Pancreas (tissue), 10 donors: ENCODE measurements at regions not wholly inside any gene's neighbourhood (a gene's known extent, or its start where the extent isn't known, plus 50 kb on each side); places are given as distances from the start of the nearest gene placed in this dataset.
"Not testable (repeated sequence)": the region's sequence is repeated elsewhere in the genome, so short reads cannot be mapped to it uniquely, and the experiment has no call there.

ENCODE experiments used
- ATAC-seq, 4 donors: fragments of 200-7000 bp; cut with Tn5 transposase; one replicate each; pipeline versions ENCODE4 v1.8.0 to v1.9.1; 2020; ENCODE audit warnings: mild to moderate bottlenecking in 4 of 4, moderate library complexity in 4 of 4
- DNase-seq, 6 donors: peaks; one replicate each; pipeline ENCODE4 v3.0.0-alpha.2; 2020
- FAIRE-seq: peaks from 2 replicates; lab custom pipeline; 2012; peaks lifted over from hg19 to GRCh38; lab: Jason Lieb, UNC
- H3K27ac ChIP-seq, 4 donors: fragments of 200-600 bp; sonication (generic); 1 replicate in 3 of 4; 2 replicates in 1 of 4; pipeline versions ENCODE4 v1.5.0 to v1.8.0; 2020
- H3K27me3 ChIP-seq, 4 donors: fragments of 200-600 bp; one replicate each; pipeline ENCODE4 v1.8.0; 2021
- H3K36me3 ChIP-seq, 3 donors: fragments of 200-600 bp; sonication (generic) in 1 of 3; one replicate each; pipeline versions ENCODE4 v1.5.0 to v1.8.0; 2020 to 2021
- H3K4me1 ChIP-seq, 3 donors: fragments of 200-600 bp; one replicate each; pipeline ENCODE4 v1.8.0; 2021
- H3K4me3 ChIP-seq, 4 donors: fragments of 200-600 bp; sonication (generic) in 2 of 4; one replicate each; pipeline versions ENCODE4 v1.5.0 to v1.8.0; 2020 to 2021
- H3K9me3 ChIP-seq, 4 donors: fragments of 200-600 bp; one replicate each; pipeline ENCODE4 v1.8.0; 2021
- WGBS, 2 donors: extraction: QIAGEN DNeasy Blood & Tissue Kit; methylation state at CpG; one replicate each; pipeline ENCODE4 v1.1.7; 2013; 5-methylcytosine and 5-hydroxymethylcytosine counted together
- intact Hi-C, 3 donors: fragments of 100-400 bp; cut with DNase I; formaldehyde crosslinking; loops; one replicate each; pipeline versions ENCODE4 v1.11.1 to v1.14.2; 2022
- TF ChIP-seq, protein P1 (sequence below), 4 donors: fragments of 200-600 bp; sonication (generic) in 3 of 4; IDR thresholded peaks; one replicate each; pipeline versions ENCODE4 v1.5.0 to v1.8.0; 2021; ENCODE audit warnings: antibody characterized with exemption in 4 of 4
- donor health status: healthy with polysubstance abuse.
- donor health status: DM: no; HTN: no; CAD: no; lungs with moderate emphysema.
- donor health status: DM: no; HTN: no; CAD: no.
- donor health status: control.
- donor health status: control.
- donor health status: Bipolar disorder and iron deficiency.
- donor health status: DM: yes; HTN: yes; CAD: no.
- donor health status: DM: no; HTN: no; CAD: no.
- donor health status: DM: no; HTN: no; CAD: no.
- donor health status: DM: yes; HTN: yes; CAD: no.

DNA sequence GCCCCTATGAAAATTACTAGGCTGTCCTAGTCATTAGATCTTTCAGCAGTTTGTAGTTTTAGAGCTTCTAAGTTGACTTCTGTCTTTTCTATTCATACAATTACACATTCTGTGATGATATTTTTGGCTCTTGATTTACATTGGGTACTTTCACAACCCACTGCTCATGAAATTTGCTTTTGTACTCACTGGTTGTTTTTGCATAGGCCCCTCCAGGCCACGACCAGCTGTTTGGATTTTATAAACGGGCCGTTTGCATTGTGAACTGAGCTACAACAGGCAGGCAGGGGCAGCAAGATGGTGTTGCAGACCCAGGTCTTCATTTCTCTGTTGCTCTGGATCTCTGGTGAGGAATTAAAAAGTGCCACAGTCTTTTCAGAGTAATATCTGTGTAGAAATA is 193.8 kb downstream of the RPIA start:
- ATAC-seq (no peak), DNase-seq (no peak), FAIRE-seq (no peak)
- no peaks in the 10 kb centered on the region for H3K36me3 ChIP-seq
- intact Hi-C loops = no loop called here
- TF ChIP-seq, protein P1, sequence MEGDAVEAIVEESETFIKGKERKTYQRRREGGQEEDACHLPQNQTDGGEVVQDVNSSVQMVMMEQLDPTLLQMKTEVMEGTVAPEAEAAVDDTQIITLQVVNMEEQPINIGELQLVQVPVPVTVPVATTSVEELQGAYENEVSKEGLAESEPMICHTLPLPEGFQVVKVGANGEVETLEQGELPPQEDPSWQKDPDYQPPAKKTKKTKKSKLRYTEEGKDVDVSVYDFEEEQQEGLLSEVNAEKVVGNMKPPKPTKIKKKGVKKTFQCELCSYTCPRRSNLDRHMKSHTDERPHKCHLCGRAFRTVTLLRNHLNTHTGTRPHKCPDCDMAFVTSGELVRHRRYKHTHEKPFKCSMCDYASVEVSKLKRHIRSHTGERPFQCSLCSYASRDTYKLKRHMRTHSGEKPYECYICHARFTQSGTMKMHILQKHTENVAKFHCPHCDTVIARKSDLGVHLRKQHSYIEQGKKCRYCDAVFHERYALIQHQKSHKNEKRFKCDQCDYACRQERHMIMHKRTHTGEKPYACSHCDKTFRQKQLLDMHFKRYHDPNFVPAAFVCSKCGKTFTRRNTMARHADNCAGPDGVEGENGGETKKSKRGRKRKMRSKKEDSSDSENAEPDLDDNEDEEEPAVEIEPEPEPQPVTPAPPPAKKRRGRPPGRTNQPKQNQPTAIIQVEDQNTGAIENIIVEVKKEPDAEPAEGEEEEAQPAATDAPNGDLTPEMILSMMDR (IDR thresholded peaks at IDR 0.05) = no peak
- H3K27me3 ChIP-seq = peaks cover 0 to 7% (median 0%) of the 10 kb centered on the region in 4 donors
- H3K4me1 ChIP-seq = no peaks in the 10 kb centered on the region
- H3K4me3 ChIP-seq = no peak overlapping the region
- H3K9me3 ChIP-seq = no peaks in the 10 kb centered on the region
- WGBS, 2 donors = 52 to 68% methylated on average over 3 of the region's 3 CpGs
- no peak overlapping the region for H3K27ac ChIP-seq

DNA sequence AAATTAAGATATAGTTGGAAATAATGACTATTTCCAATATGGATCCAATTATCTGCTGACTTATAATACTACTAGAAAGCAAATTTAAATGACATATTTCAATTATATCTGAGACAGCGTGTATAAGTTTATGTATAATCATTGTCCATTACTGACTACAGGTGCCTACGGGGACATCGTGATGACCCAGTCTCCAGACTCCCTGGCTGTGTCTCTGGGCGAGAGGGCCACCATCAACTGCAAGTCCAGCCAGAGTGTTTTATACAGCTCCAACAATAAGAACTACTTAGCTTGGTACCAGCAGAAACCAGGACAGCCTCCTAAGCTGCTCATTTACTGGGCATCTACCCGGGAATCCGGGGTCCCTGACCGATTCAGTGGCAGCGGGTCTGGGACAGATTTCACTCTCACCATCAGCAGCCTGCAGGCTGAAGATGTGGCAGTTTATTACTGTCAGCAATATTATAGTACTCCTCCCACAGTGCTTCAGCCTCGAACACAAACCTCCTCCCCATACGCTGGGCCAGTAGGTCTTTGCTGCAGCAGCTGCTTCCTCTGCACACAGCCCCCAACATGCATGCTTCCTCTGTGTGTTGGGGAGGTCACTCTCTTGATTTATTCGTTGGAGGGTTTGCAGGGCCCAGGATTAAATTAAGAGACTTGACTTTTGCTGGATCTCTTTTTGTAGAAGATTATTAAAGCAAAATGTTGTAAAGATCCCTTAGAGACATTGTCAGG is 194.4 kb downstream of the RPIA start:
- DNase-seq = no peak
- no peak overlapping the region for H3K4me3 ChIP-seq
- FAIRE-seq = no peak
- no peaks in the 10 kb centered on the region for H3K4me1 ChIP-seq
- TF ChIP-seq, protein P1 (IDR thresholded peaks at IDR 0.05) = no peak
- 63 to 74% methylated on average over 11 of the region's 11 CpGs for WGBS, 2 donors
- no peak for ATAC-seq
- intact Hi-C loops = no loop called here
- no peaks in the 10 kb centered on the region for H3K9me3 ChIP-seq
- H3K36me3 ChIP-seq = no peaks in the 10 kb centered on the region
- no peak overlapping the region for H3K27ac ChIP-seq
- H3K27me3 ChIP-seq = peaks cover 0 to 7% (median 0%) of the 10 kb centered on the region in 4 donors

DNA sequence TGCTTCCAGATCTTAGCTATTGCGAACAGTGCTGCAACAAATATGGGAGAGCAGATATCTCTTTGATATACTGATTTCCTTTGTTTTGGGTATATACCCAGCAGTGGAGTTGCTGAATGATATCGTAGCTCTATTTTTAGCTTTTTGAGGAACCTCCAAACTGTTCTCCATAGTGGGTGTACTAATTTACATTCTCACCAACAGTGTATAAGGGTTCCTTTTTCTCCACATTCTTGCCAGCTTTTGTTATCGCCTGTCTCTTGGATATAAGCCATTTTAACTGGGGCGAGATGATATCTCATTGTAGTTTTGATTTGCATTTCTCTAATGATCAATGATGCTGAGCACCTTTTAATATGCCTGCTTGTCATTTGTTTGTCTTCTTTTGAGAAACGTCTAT is 196.0 kb downstream of the RPIA start:
- H3K27ac ChIP-seq, FAIRE-seq, H3K9me3 ChIP-seq, H3K4me1 ChIP-seq, H3K36me3 ChIP-seq, DNase-seq, ATAC-seq, H3K27me3 ChIP-seq, H3K4me3 ChIP-seq, intact Hi-C loops: not testable (repeated sequence)
- 56 to 69% methylated on average over 5 of the region's 5 CpGs for WGBS, 2 donors

DNA sequence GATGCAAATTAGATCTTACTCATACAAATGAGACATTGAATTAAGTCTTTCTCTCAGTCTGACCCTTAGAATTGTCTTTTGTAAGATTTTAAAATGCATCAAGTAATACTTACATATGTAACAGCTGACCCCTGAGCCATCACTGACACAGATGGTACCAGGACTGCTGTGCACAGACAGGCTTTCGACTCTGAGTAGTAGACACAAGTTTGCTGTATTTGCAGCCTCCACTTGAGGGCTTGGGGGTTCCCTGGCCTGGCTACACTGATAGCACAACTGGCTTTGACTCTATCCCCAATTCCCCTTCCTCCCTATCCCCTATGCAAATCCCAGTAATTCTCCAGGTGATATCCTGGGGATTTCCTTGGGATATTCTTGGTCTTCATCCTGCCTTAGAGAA is 200.7 kb downstream of the RPIA start:
- TF ChIP-seq, protein P1 (IDR thresholded peaks at IDR 0.05) = no peak
- H3K27me3 ChIP-seq = peaks cover 0 to 11% (median 0%) of the 10 kb centered on the region in 4 donors
- H3K36me3 ChIP-seq = no peaks in the 10 kb centered on the region
- no peak for DNase-seq
- no peak for FAIRE-seq
- WGBS, 2 donors = 72 to 76% methylated on average over 1 of the region's 1 CpG
- no peak overlapping the region for H3K4me3 ChIP-seq
- H3K4me1 ChIP-seq = no peaks in the 10 kb centered on the region
- intact Hi-C loops = no loop called here
- no peak for ATAC-seq
- H3K27ac ChIP-seq = no peak overlapping the region
- H3K9me3 ChIP-seq = no peaks in the 10 kb centered on the region

DNA sequence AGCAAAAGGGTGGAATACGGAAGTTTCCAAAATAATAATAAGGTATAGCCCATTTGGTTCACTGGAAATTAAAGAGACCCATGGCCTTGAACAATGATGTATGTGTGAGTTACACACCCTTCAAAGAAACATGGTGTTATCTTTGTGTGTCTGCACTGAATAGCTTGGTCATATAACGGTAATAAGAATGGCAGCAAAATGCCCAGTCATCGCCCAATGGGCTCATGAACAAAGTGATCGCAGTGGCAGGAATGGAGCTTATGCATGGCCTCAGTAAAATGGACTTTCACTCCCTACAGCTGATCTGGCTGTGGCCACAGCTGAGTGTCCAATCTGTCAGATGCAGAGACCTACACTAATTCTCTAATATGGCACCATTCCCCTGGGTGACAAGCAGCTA is 201.3 kb downstream of the RPIA start:
- Histone ChIP-seq H3K27ac (no peak overlapping the region), H3K36me3 (no peaks in the 10 kb centered on the region), H3K9me3 (no peaks in the 10 kb centered on the region), H3K4me1 (no peaks in the 10 kb centered on the region), H3K4me3 (no peak overlapping the region), H3K27me3 (peaks cover 0 to 11% (median 0%) of the 10 kb centered on the region in 4 donors)
- intact Hi-C loops = no loop called here
- WGBS, 2 donors = 82 to 91% methylated on average over 4 of the region's 4 CpGs
- FAIRE-seq (no peak), DNase-seq (no peak), ATAC-seq (no peak)
- TF ChIP-seq, protein P1 (IDR thresholded peaks at IDR 0.05) = no peak
